ENCODE measurements at regions not wholly inside any gene's neighbourhood (a gene's known extent, or its start where the extent isn't known, plus 50 kb on each side); places are given as distances from the start of the nearest gene placed in this dataset.
A peak's percentile ranks its signal among the peaks of the same experiment; 100 is the strongest.

DNA sequence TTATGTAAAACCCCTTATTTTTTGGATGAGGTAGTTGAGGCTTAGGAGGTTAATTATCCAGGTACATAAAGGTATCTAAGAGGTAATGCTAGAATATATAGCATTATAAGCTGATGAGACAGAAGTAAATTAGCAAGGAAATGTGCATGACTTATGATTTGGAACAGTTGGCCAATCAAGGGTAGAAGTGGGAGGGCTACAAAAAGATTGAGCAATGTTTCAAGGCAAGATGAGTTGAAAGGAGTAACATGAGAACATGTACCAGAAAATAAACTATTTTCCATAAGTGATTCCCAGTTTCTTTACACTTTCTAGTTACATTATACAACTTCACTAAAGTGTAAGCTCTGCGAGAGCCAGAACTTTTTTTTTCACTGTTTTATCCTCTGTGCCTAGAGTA is 290.9 kb downstream of the LRIG3 start:
- intact Hi-C loops (cut with DNase I): no loop called here
- H3K27me3 ChIP-seq: no peaks in the 10 kb centered on the region
- TF ChIP-seq CTCF (IDR thresholded peaks at IDR 0.05): no peak
- no peaks in the 10 kb centered on the region for H3K9me3 ChIP-seq
- WGBS, 2 donors: 87% methylated on average over 1 of the region's 1 CpG
- H3K4me1 ChIP-seq: no peaks in the 10 kb centered on the region
- no peak overlapping the region for H3K4me3 ChIP-seq
- no peaks in the 10 kb centered on the region for H3K36me3 ChIP-seq
- no peak for ATAC-seq
- no peak for FAIRE-seq
- DNase-seq: no peak
- no peak overlapping the region for H3K27ac ChIP-seq

DNA sequence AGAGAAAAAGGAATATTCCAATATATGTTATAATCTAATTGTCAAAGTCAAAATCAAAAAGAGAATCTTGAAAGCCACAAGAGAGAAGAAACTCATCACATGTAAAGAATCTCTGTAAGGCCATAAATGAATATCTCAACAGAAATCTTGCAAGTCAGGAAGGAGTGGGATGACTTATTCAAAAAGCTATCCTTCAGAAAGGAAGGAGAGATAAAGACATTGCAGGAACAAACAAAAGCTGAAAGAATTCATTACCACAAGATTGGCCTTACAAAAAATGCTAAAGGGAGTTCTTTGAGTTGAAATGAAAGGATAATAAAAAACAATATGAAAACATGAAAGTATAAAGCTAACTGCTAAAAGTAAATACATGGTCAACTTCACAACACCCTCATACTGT is 286.8 kb downstream of the LRIG3 start:
- FAIRE-seq: no peak
- intact Hi-C loops (cut with DNase I): no loop called here
- Histone ChIP-seq H3K4me3 (no peak overlapping the region), H3K36me3 (no peaks in the 10 kb centered on the region), H3K27ac (no peak overlapping the region), H3K27me3 (no peaks in the 10 kb centered on the region), H3K4me1 (no peaks in the 10 kb centered on the region), H3K9me3 (no peaks in the 10 kb centered on the region)
- no peak for DNase-seq
- no peak for ATAC-seq
- no peak for TF ChIP-seq CTCF (IDR thresholded peaks at IDR 0.05)

GRCh38 chr12:58639318-58639934 is 280.9 kb downstream of the LRIG3 start:
- no peaks in the 10 kb centered on the region for H3K9me3 ChIP-seq
- no peak overlapping the region for H3K27ac ChIP-seq
- 37 to 45% methylated on average over 4 of the region's 4 CpGs for WGBS, 2 donors
- no peak overlapping the region for H3K4me3 ChIP-seq
- H3K36me3 ChIP-seq: no peaks in the 10 kb centered on the region
- no peaks in the 10 kb centered on the region for H3K27me3 ChIP-seq
- intact Hi-C loops (cut with DNase I): no loop called here
- no peaks in the 10 kb centered on the region for H3K4me1 ChIP-seq
- ATAC-seq (peak in 2 of 4 donors; percentile 48 to 66), FAIRE-seq (no peak), DNase-seq (no peak)
- no peak for TF ChIP-seq CTCF (IDR thresholded peaks at IDR 0.05)

DNA sequence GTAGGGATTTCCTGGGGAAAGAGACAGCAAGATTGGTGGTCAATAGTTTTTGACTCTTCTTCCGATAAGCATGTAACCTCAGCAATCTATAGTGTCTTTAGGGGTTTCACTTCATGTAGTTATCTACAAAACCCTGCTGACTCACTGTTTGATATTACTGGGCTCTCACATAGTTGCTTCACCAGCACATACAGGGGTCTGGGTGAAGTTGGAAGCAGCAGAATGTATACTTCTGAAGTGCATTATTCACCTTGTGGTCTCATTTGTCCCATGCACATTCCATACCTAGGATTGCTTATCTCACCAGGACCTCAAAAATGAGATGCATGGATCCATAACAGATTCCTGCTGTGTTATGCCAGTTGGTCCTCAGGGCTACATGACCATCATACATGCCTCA is 280.0 kb downstream of the LRIG3 start:
- no peaks in the 10 kb centered on the region for H3K9me3 ChIP-seq
- FAIRE-seq (no peak), ATAC-seq (no peak), DNase-seq (no peak)
- intact Hi-C loops (cut with DNase I): no loop called here
- TF ChIP-seq CTCF (IDR thresholded peaks at IDR 0.05): no peak
- H3K4me1 ChIP-seq: no peaks in the 10 kb centered on the region
- no peak overlapping the region for H3K27ac ChIP-seq
- 92 to 97% methylated on average over 1 of the region's 1 CpG for WGBS, 2 donors
- no peak overlapping the region for H3K4me3 ChIP-seq
- H3K27me3 ChIP-seq: no peaks in the 10 kb centered on the region
- H3K36me3 ChIP-seq: no peaks in the 10 kb centered on the region

DNA sequence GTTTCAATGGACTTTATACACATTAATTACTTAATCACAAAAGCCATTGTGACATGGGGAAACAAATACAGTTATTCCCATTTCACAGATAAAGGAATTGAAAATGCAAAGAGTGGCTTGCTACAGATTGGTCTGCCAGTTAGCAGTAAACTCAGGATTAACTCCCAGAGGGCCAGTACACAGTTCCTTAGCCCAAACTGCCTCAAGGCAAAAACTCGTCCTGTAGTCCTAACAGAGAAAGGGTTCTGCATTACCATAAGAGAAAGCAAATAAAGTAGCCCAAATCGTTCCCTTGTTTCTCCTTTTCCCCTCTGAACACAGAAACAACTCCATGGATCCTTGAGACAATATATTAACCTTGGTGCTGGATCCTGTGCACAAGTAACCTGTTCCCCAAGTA is 274.4 kb downstream of the LRIG3 start:
- no peak for FAIRE-seq
- no peak overlapping the region for H3K27ac ChIP-seq
- H3K36me3 ChIP-seq: no peaks in the 10 kb centered on the region
- 51 to 76% methylated on average over 2 of the region's 2 CpGs for WGBS, 2 donors
- H3K4me1 ChIP-seq: no peaks in the 10 kb centered on the region
- ATAC-seq: no peak
- H3K4me3 ChIP-seq: no peak overlapping the region
- TF ChIP-seq CTCF (IDR thresholded peaks at IDR 0.05): no peak
- H3K9me3 ChIP-seq: no peaks in the 10 kb centered on the region
- DNase-seq: no peak
- intact Hi-C loops (cut with DNase I): no loop called here
- no peaks in the 10 kb centered on the region for H3K27me3 ChIP-seq
